HUES48 (cell line): ENCODE measurements at regions not wholly inside any gene's neighbourhood (a gene's known extent, or its start where the extent isn't known, plus 50 kb on each side); places are given as distances from the start of the nearest gene placed in this dataset.
"Not testable (repeated sequence)": the region's sequence is repeated elsewhere in the genome, so short reads cannot be mapped to it uniquely, and the experiment has no call there.

ENCODE experiments used
- H3K27ac ChIP-seq: one replicate; pipeline ENCODE4 v1.7.0; 2013; ENCODE audit warnings: low read depth, low read length, inconsistent platforms
- H3K27me3 ChIP-seq: 2 replicates; pipeline ENCODE4 v1.6.1; 2013; ENCODE audit warnings: mild to moderate bottlenecking, low read length; ENCODE audit not compliant: control insufficient read depth, insufficient read depth
- H3K36me3 ChIP-seq: 2 replicates; pipeline ENCODE4 v1.6.1; 2013; ENCODE audit warnings: low read length; ENCODE audit not compliant: control insufficient read depth, insufficient read depth
- H3K4me1 ChIP-seq: 2 replicates; pipeline ENCODE4 v1.6.1; 2013; ENCODE audit warnings: mild to moderate bottlenecking, low read length; ENCODE audit not compliant: control insufficient read depth, insufficient read depth
- H3K4me3 ChIP-seq: 2 replicates; pipeline ENCODE4 v1.5.1; 2013; ENCODE audit warnings: mild to moderate bottlenecking, low read depth, low read length
- H3K9ac ChIP-seq: 2 replicates; pipeline ENCODE4 v1.6.1; 2013; ENCODE audit warnings: mild to moderate bottlenecking, low read depth, low read length, moderate library complexity
- H3K9me3 ChIP-seq: 2 replicates; pipeline ENCODE4 v1.6.1; 2013; ENCODE audit warnings: low read length; ENCODE audit not compliant: control insufficient read depth, insufficient read depth

DNA sequence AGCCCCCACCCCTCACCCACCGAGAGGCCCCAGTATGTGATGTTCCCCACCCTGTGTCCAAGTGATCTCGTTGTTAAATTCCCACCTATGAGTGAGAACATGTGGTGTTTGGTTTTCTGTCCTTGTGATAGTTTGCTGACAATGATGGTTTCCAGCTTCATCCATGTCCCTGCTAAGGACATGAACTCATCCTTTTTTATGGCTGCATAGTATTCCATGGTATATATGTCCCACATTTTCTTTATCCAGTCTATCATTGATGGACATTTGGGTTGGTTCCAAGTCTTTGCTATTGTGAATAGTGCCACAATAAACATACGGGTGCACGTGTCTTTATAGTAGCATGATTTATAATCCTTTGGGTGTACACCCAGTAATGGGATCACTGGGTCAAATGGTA is 79.2 kb downstream of the PXDC1 start:
- not testable (repeated sequence) for H3K4me1 ChIP-seq, H3K27ac ChIP-seq, H3K4me3 ChIP-seq, H3K9ac ChIP-seq, H3K27me3 ChIP-seq, H3K36me3 ChIP-seq
- H3K9me3 ChIP-seq, result peaks cover 11% of the 10 kb centered on the region

DNA sequence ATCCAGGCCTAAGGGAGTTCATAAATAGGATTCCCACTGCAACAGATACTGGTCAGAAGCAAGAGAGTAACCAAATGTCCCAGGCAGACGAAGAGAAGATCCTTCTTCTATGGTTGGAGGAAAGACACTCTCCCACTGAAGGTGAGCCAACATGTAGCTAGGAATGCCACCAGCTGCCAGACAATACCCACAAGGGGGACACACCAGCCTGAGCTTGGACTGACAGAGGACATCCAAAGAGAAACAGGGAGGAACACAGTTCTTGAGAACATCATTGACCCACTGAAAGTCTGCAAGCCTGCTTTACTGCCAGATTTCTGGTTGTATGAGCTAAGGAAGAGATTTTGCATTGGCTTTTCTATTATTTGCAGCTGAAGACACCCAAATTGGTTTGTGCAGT is 80.1 kb downstream of the PXDC1 start:
- peaks cover 11% of the 10 kb centered on the region for H3K9me3 ChIP-seq
- H3K27ac ChIP-seq, result no peak overlapping the region
- H3K36me3 ChIP-seq, result no peaks in the 10 kb centered on the region
- no peaks in the 10 kb centered on the region for H3K27me3 ChIP-seq
- H3K9ac ChIP-seq, result no peak overlapping the region
- no peak overlapping the region for H3K4me3 ChIP-seq
- peaks cover 4% of the 10 kb centered on the region for H3K4me1 ChIP-seq

DNA sequence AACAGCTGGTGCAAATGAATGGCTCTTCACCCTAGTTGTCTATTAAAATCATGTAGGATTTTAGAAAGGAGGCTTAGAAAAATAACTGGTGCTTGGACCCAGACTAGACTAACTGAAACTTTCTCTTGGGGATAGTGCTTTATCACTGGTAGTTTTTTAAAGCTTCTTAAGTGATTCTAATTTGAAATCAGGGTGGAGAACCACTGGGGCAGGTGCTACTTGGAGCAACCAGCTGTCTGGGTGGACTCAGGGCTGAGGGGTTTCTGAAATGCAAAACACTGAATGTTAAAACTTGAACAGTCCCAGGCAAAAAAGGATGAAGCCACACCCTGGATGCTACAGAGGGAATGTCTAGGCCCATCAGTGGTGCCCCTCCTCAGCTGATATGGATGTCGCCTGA is 81.2 kb downstream of the PXDC1 start:
- H3K27ac ChIP-seq, result no peak overlapping the region
- peaks cover 11% of the 10 kb centered on the region for H3K9me3 ChIP-seq
- no peak overlapping the region for H3K4me3 ChIP-seq
- no peak overlapping the region for H3K9ac ChIP-seq
- H3K27me3 ChIP-seq, result no peaks in the 10 kb centered on the region
- H3K4me1 ChIP-seq, result peaks cover 13% of the 10 kb centered on the region
- no peaks in the 10 kb centered on the region for H3K36me3 ChIP-seq

DNA sequence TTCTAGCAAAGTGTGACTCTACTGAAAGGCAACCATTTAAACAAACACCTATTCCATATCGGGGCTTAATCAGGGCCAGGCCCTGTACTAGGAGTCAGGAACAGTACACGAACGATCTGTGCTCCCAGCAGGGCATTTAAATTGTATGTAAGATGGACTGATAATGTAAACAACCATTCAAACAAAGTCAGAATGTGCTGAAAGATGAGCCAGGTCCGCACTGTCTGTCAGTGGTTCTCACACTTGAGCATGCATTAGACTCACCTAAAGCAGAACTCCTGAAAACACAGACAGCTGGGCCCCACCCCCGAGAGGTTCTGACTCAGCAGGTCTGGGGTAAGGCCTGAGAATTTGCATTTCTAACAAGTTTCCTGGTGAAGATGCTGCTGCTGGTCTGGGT is 81.6 kb downstream of the PXDC1 start:
- peaks cover 11% of the 10 kb centered on the region for H3K9me3 ChIP-seq
- no peak overlapping the region; the same call in 1 of the 2 replicates for H3K4me3 ChIP-seq
- H3K27ac ChIP-seq, result no peak overlapping the region
- H3K4me1 ChIP-seq, result peaks cover 17% of the 10 kb centered on the region
- H3K36me3 ChIP-seq, result no peaks in the 10 kb centered on the region
- no peaks in the 10 kb centered on the region for H3K27me3 ChIP-seq
- H3K9ac ChIP-seq, result no peak overlapping the region

DNA sequence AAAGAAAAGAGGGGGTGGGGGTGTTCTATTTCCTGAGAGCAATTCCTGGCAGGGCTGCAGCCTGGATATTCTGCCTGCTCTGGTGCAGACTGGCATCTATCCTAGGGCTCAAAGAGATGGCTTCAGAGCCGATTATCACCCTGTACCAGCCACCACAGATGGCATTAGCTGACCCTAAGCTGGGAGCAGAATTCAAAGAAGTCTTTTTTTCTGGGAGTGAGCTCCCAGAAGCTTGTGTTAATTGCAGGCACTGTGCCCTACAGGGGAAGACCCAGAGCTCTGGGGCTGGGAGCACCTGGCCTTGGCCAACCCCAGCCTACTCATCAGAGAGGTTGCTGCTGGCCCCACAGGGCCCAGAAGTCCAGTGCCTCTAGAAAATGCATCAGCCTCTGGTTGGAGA is 85.9 kb downstream of the PXDC1 start:
- Histone ChIP-seq H3K36me3 (no peaks in the 10 kb centered on the region), H3K27ac (no peak overlapping the region), H3K27me3 (no peaks in the 10 kb centered on the region), H3K9ac (no peak overlapping the region), H3K4me3 (no peak overlapping the region), H3K4me1 (peaks cover 26% of the 10 kb centered on the region), H3K9me3 (peaks cover 11% of the 10 kb centered on the region)

DNA sequence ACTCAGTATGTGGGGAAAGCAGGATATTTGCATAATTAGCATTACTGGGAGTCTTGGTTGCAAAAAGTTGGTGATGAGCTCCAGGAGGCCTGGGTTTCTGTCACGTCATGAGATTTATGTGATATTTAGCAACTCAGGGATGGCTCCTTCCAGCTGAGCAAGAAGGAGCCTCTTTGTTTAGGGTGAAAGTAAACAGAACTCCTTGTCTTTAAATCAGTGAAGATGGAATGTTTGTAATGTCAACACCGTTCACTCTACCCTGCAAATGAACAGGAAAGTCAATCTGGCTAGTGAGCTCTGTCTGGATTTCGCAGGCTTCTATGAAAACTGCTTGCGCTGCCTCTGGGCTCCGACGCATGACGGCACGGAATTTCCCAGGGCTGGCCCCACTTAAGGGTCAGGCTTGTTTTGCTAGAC is 86.9 kb downstream of the PXDC1 start:
- no peaks in the 10 kb centered on the region for H3K27me3 ChIP-seq
- peaks cover 23% of the 10 kb centered on the region for H3K4me1 ChIP-seq
- no peak overlapping the region for H3K9ac ChIP-seq
- H3K9me3 ChIP-seq, result peaks cover 9% of the 10 kb centered on the region
- H3K36me3 ChIP-seq, result no peaks in the 10 kb centered on the region
- no peak overlapping the region for H3K4me3 ChIP-seq
- peak overlapping the region; percentile 43 for H3K27ac ChIP-seq

DNA sequence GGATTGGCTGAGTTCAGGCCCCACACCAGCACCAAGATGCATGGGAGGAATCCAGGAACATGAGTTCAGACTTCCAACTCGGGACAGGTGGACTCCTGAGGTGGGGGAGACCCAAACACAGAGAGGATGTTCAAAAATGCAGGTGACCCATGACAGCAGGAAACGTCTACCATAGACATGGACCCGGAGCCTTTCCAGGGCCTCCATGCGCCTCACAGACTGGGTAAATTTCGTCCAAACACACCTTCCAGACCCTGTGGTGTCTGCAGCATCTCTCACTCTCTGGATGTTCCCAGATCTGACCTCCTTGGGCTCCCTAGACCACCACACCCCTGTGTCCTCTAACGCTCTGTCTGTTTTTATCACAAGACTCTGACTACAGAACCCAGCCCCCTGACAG is 87.7 kb downstream of the PXDC1 start:
- Histone ChIP-seq H3K9ac (no peak overlapping the region), H3K27me3 (no peaks in the 10 kb centered on the region), H3K4me1 (peaks cover 23% of the 10 kb centered on the region), H3K4me3 (no peak overlapping the region), H3K27ac (no peak overlapping the region), H3K36me3 (no peaks in the 10 kb centered on the region), H3K9me3 (peaks cover 1% of the 10 kb centered on the region; the same call in 1 of the 2 replicates)

DNA sequence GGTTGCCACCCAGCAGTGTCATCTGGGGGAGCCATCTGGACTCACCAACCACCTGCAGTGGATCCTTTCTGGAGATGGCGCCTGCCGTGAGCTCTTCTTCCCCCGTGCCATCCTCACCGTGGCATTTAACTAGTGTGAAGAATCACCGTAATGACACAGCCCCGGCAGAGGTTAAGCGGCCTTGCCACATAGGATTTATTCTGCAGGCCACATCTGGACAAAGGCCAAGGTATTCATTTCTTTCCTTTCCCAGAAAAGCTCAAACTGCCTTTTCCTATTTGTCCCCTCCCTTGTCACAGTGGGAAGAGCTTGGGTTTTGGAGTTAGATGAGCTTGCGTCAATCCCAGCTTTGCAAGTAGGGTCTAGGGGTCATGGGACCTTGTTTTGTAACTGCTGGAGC is 88.4 kb downstream of the PXDC1 start:
- Histone ChIP-seq H3K9me3 (no peaks in the 10 kb centered on the region), H3K4me1 (peaks cover 23% of the 10 kb centered on the region), H3K36me3 (no peaks in the 10 kb centered on the region), H3K4me3 (no peak overlapping the region), H3K9ac (no peak overlapping the region), H3K27me3 (no peaks in the 10 kb centered on the region), H3K27ac (no peak overlapping the region)

DNA sequence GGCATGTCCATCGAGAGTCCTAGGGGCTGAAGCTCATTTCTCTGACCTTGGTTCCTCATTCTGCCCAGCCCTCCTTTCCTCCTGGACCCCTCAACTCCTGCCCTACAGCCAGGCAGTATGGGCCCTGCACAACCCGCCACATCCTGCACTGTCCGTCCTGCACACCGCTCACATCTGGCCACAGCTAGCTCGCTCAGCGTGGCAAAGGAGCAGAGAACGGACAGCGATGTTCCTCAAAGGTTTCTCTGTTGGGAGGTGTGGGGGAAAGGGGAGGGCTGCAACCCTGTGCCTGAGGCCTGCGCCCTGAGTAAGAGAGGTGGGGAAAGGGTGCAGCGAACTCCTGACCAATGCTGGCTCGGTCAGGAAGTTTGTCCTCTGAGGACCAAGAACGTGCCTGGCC is 90.1 kb downstream of the PXDC1 start:
- no peak overlapping the region for H3K4me3 ChIP-seq
- H3K36me3 ChIP-seq, result no peaks in the 10 kb centered on the region
- peaks cover 23% of the 10 kb centered on the region for H3K4me1 ChIP-seq
- H3K27me3 ChIP-seq, result no peaks in the 10 kb centered on the region
- H3K9me3 ChIP-seq, result no peaks in the 10 kb centered on the region
- no peak overlapping the region for H3K27ac ChIP-seq
- H3K9ac ChIP-seq, result no peak overlapping the region

DNA sequence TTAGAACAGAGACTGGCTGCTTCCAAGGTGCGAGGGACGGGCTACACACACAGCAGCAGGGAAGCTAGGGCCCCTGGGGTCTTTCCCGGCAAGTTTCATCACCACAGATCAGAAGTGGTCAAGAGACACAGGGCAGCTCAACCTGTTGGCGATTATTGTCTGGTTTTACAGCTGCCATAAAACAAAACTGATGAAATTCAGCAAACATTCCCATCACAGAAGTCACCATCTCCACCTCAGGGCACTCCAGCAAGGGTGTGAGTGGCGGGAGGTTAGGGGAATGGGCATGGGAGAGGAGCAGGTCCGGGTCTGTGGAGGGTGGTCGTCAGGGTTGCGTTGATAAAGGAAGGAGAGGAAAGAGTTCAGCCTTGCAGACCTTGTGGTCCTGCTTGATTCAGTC is 91.0 kb downstream of the PXDC1 start:
- no peaks in the 10 kb centered on the region for H3K27me3 ChIP-seq
- no peaks in the 10 kb centered on the region for H3K36me3 ChIP-seq
- no peak overlapping the region for H3K27ac ChIP-seq
- no peak overlapping the region for H3K9ac ChIP-seq
- H3K9me3 ChIP-seq, result no peaks in the 10 kb centered on the region
- peaks cover 16% of the 10 kb centered on the region for H3K4me1 ChIP-seq
- no peak overlapping the region for H3K4me3 ChIP-seq

DNA sequence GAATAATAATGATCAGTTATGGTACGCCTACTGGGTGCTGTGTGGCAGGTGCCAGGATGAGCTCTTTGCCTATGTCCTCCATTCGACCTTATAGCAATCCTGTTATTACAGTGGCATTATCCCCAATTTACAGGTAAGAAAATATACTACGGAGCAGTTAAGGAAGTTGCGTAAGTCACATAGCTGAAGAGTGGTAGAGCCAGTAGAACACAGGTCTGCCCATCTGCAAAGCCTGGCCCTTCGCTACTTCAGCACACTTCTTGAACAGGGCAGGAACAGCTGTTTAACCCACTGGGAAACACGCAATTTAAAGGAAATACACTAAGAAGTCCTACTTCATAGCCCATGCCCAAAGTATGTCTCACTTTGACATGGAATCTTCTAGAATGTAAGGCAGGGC is 91.8 kb downstream of the PXDC1 start:
- no peaks in the 10 kb centered on the region for H3K27me3 ChIP-seq
- no peaks in the 10 kb centered on the region for H3K9me3 ChIP-seq
- no peak overlapping the region for H3K27ac ChIP-seq
- H3K9ac ChIP-seq, result no peak overlapping the region
- H3K4me1 ChIP-seq, result peaks cover 8% of the 10 kb centered on the region
- no peak overlapping the region for H3K4me3 ChIP-seq
- H3K36me3 ChIP-seq, result no peaks in the 10 kb centered on the region

DNA sequence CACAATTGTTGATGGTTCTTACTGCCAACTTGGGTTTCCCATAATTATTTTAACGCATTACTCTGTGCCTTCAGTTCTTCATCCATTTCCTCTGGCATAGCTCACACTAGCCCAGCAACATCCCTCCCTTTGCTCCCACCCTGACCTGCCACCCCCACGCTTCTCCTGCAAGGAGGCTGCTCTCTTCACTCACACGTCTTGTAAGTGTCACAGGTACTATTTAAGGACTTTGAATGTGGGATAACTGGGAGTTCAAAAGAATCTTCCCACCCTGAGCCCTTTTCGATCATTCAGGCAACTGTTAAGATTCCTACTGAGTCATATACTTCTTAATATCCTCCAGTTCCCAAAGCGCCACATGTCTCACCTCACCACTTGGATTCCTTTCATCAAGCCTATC is 95.4 kb downstream of the PXDC1 start:
- no peaks in the 10 kb centered on the region for H3K4me1 ChIP-seq
- H3K36me3 ChIP-seq, result no peaks in the 10 kb centered on the region
- no peak overlapping the region for H3K27ac ChIP-seq
- H3K4me3 ChIP-seq, result no peak overlapping the region
- no peaks in the 10 kb centered on the region for H3K27me3 ChIP-seq
- H3K9ac ChIP-seq, result no peak overlapping the region
- no peaks in the 10 kb centered on the region for H3K9me3 ChIP-seq
